Smooth muscle cell (in vitro differentiated cells): ENCODE measurements at regions not wholly inside any gene's neighbourhood (a gene's known extent, or its start where the extent isn't known, plus 50 kb on each side); places are given as distances from the start of the nearest gene placed in this dataset.

Experiments
- DNase-seq: peaks from one replicate; lab custom pipeline; 2025; ENCODE audit not compliant: unreplicated experiment; lab: John Stamatoyannopoulos, UW
- H2AFZ ChIP-seq: fragments of 200-600 bp; sonication (generic); 2 replicates; pipeline ENCODE4 v1.6.0; 2016; ENCODE audit warnings: antibody characterized with exemption, low read depth, mild to moderate bottlenecking
- H3F3A ChIP-seq: fragments of 200-600 bp; sonication (generic); 2 replicates; pipeline ENCODE4 v1.6.0; 2017; ENCODE audit warnings: antibody characterized with exemption, low read depth
- H3K27ac ChIP-seq: fragments of 200-600 bp; sonication (generic); 2 replicates; pipeline ENCODE4 v1.5.1; 2016; ENCODE audit warnings: low read depth, mild to moderate bottlenecking
- H3K27me3 ChIP-seq: fragments of 200-600 bp; sonication (generic); 2 replicates; pipeline ENCODE4 v1.6.1; 2016; ENCODE audit warnings: low read depth, mild to moderate bottlenecking
- H3K36me3 ChIP-seq: fragments of 200-600 bp; sonication (generic); 2 replicates; pipeline ENCODE4 v1.5.1; 2016; ENCODE audit warnings: low read depth
- H3K4me1 ChIP-seq: fragments of 200-600 bp; sonication (generic); 2 replicates; pipeline ENCODE4 v1.5.1; 2016; ENCODE audit warnings: low read depth
- H3K4me2 ChIP-seq: fragments of 200-600 bp; sonication (generic); 2 replicates; pipeline ENCODE4 v1.6.0; 2016; ENCODE audit warnings: mild to moderate bottlenecking
- H3K4me3 ChIP-seq: fragments of 200-600 bp; sonication (generic); 2 replicates; pipeline ENCODE4 v1.5.1; 2016; ENCODE audit warnings: mild to moderate bottlenecking
- H3K79me2 ChIP-seq: fragments of 200-600 bp; sonication (generic); 2 replicates; pipeline ENCODE4 v1.6.0; 2016; ENCODE audit warnings: low read depth, mild to moderate bottlenecking
- H3K9ac ChIP-seq: fragments of 200-600 bp; sonication (generic); 2 replicates; pipeline ENCODE4 v1.6.0; 2016; ENCODE audit warnings: low read depth
- H3K9me3 ChIP-seq: fragments of 200-600 bp; sonication (generic); replicated peaks from 2 replicates; pipeline ENCODE4 v1.5.1; 2016; ENCODE audit warnings: low read depth
- H4K20me1 ChIP-seq: fragments of 200-600 bp; sonication (generic); 2 replicates; pipeline ENCODE4 v1.6.0; 2016; ENCODE audit warnings: low read depth
- CTCF ChIP-seq: fragments of 200-600 bp; sonication (generic); IDR thresholded peaks from 2 replicates; pipeline ENCODE4 v1.5.1; 2017; ENCODE audit warnings: borderline replicate concordance, mild to moderate bottlenecking, antibody characterized with exemption; ENCODE audit not compliant: insufficient read depth, poor library complexity, severe bottlenecking
- WGBS: methylation state at CpG from one replicate; pipeline ENCODE4 v1.1.7; 2016; ENCODE audit warnings: low lambda C conversion rate; 5-methylcytosine and 5-hydroxymethylcytosine counted together

GRCh38 chr6:1070085-1070521, 241.8 kb upstream of the FOXQ1 start:
- Histone ChIP-seq H3F3A (no peaks in the 10 kb centered on the region), H3K4me3 (no peak overlapping the region), H2AFZ (peak overlapping the region; percentile 83), H3K36me3 (no peaks in the 10 kb centered on the region), H4K20me1 (no peaks in the 10 kb centered on the region), H3K27me3 (no peaks in the 10 kb centered on the region), H3K4me1 (no peaks in the 10 kb centered on the region), H3K27ac (peak overlapping the region; percentile 16), H3K9ac (no peak overlapping the region), H3K79me2 (no peaks in the 10 kb centered on the region), H3K4me2 (peak overlapping the region; percentile 69), H3K9me3 (no peaks in the 10 kb centered on the region)
- DNase-seq, result no peak
- 11% methylated on average over 12 of the region's 12 CpGs for WGBS
- no peak for TF ChIP-seq CTCF

- WGBS, result 99% methylated on average over 7 of the region's 7 CpGs
These were observed 243.0 kb upstream of the FOXQ1 start for GRCh38 chr6:1068905-1069304.

GRCh38 chr6:1068068-1068467, 243.8 kb upstream of the FOXQ1 start:
- Histone ChIP-seq H3K9ac (no peak overlapping the region), H3F3A (no peaks in the 10 kb centered on the region), H3K36me3 (no peaks in the 10 kb centered on the region), H3K4me2 (no peak overlapping the region), H3K79me2 (no peaks in the 10 kb centered on the region), H4K20me1 (no peaks in the 10 kb centered on the region), H3K4me3 (no peak overlapping the region), H3K27ac (no peak overlapping the region), H2AFZ (no peak overlapping the region), H3K27me3 (no peaks in the 10 kb centered on the region), H3K4me1 (no peaks in the 10 kb centered on the region), H3K9me3 (no peaks in the 10 kb centered on the region)
- 61% methylated on average over 7 of the region's 7 CpGs for WGBS
- TF ChIP-seq CTCF, result no peak
- DNase-seq, result no peak

More at GRCh38 chr6:1068905-1069304, 243.0 kb upstream of the FOXQ1 start:
- DNase-seq, result no peak
- no peaks in the 10 kb centered on the region for H4K20me1 ChIP-seq
- H3K27ac ChIP-seq, result no peak overlapping the region
- H3K9me3 ChIP-seq, result no peaks in the 10 kb centered on the region
- TF ChIP-seq CTCF, result no peak
- H3K27me3 ChIP-seq, result no peaks in the 10 kb centered on the region
- H3F3A ChIP-seq, result no peaks in the 10 kb centered on the region
- no peak overlapping the region for H3K9ac ChIP-seq
- H3K36me3 ChIP-seq, result no peaks in the 10 kb centered on the region
- no peak overlapping the region for H2AFZ ChIP-seq
- H3K4me2 ChIP-seq, result no peak overlapping the region
- no peak overlapping the region for H3K4me3 ChIP-seq
- H3K79me2 ChIP-seq, result no peaks in the 10 kb centered on the region
- no peaks in the 10 kb centered on the region for H3K4me1 ChIP-seq

- Histone ChIP-seq H2AFZ (no peak overlapping the region), H3F3A (no peaks in the 10 kb centered on the region), H3K9ac (no peak overlapping the region), H3K36me3 (no peaks in the 10 kb centered on the region), H3K9me3 (no peaks in the 10 kb centered on the region), H3K4me2 (no peak overlapping the region), H3K27ac (no peak overlapping the region), H3K27me3 (no peaks in the 10 kb centered on the region), H3K4me1 (no peaks in the 10 kb centered on the region), H3K79me2 (no peaks in the 10 kb centered on the region), H4K20me1 (no peaks in the 10 kb centered on the region), H3K4me3 (no peak overlapping the region)
- WGBS, result 70% methylated on average over 3 of the region's 3 CpGs
- TF ChIP-seq CTCF, result no peak
- DNase-seq, result no peak
These were observed 244.6 kb upstream of the FOXQ1 start for GRCh38 chr6:1067346-1067745.
